ENCODE measurements at regions not wholly inside any gene's neighbourhood (a gene's known extent, or its start where the extent isn't known, plus 50 kb on each side); places are given as distances from the start of the nearest gene placed in this dataset.
A peak's percentile ranks its signal among the peaks of the same experiment; 100 is the strongest.
"Not testable (repeated sequence)": the region's sequence is repeated elsewhere in the genome, so short reads cannot be mapped to it uniquely, and the experiment has no call there.

DNA sequence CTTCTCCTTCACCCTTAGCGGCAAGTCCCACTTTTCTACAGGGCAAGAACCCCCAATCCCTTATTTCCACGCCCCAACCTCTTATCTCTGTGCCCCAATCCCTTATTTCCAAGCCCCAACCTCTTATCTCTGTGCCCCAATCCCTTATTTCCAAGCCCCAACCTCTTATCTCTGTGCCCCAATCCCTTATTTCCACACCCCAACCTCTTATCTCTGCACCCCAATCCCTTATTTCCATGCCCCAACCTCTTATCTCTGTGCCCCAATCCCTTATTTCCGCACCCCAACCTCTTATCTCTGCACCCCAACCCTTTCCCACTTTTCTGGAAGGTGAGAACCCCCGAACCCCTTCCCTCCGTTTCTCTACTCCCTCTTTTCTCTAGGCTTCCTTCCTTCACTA lies 116.1 kb upstream of the GJE1 start:
- DNase-seq, result not testable (repeated sequence)

DNA sequence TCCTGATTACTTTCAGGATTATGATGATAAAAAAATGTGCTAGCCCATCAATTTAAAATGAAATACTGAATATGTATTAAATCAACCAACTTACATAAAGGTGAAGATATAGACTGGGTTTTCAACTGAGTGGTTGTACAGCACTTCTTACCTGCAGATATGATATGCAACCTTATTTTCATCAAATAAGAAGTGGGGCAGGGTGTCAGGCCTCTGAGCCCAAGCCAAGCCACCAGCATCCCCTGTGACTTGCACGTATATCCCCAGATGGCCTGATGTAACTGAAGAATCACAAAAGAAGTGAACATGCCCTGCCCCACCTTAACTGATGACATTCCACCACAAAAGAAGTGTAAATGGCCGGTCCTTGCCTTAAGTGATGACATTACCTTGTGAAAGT lies 117.3 kb upstream of the GJE1 start:
- not testable (repeated sequence) for DNase-seq

DNA sequence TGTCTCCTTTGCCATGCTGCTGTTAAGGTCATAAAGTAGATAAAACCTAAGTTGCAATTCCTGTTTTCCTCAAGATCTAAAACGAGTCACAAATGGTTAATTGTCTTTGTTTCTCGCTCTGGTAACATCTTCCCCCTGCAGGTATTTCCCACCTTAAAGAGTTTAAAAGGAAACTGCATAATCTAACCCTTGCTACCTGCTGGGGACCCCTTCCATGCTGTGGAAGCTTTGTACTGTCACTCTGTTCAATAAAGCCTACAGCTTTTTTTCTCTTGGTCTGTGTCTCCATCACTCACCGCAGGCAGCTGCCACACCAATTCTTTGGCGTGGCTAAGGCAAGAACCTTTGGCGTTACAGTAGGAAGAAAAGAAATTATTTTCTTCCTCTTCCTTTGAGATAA lies 117.7 kb upstream of the GJE1 start:
- no peak for DNase-seq

DNA sequence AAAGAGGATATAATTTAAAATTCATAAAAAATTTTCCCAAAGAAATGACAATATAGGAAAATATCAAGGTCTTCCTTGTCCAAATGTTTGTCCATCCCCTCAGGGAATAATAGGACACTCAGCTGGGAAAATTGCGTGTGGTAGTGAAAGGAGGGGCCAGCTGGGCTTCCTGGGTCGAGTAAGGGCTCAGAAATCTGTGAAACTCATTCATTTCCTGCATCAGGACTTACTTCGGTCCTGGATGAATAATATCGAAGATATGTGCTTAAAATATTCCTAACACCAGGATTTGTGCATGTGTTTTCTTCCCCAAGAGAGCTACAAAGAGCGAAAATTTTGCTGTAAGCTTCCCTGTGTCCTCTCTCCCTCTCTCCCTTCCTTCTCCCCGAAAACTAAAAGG lies 118.2 kb upstream of the GJE1 start:
- DNase-seq, result no peak

DNA sequence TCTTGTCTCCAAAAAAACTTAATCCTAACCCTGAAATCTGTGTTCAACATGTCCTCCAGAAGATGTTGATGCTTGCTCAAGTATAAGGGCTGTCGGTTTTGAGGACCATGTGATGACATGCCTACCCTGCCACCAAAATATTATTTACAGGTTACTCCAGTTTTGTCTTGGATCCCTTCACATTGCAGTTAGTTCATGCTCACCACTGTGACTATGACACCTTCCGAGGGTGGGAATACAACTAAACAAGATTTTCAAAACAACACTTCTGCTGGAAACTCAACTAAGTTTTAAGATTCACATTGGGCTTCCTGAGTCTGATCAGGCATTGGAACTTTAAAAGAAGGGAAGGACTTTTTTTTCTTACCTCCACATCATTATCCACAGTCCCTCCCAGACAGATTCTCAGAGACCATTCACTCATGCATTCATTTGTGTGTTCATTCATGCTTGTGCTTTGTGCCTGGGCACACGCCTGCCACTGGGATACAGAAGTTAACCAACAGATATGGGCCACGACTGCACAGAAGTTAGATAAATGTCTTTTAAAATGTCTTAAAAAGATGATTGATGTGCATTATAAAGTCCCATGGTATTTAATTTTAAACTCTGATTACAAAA lies 118.7 kb upstream of the GJE1 start:
- no peak for DNase-seq

DNA sequence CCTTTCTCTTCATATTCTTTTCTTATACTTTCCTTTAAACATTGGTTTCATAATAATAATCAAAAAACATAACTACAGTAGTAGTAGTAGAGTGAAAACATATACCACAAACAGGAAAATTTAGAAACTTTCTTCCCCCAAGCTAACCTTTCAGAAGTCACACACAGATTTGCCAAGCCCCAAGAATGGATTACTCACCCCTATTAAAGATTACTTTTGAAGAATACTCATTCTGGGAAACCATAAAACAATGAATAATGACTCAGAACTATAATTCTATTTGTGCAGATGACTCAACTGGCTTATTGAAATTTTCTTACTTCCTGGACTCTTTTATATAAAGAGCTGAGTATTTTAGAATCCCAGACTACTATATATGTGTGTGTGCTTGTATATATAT lies 119.4 kb upstream of the GJE1 start:
- DNase-seq, result no peak

DNA sequence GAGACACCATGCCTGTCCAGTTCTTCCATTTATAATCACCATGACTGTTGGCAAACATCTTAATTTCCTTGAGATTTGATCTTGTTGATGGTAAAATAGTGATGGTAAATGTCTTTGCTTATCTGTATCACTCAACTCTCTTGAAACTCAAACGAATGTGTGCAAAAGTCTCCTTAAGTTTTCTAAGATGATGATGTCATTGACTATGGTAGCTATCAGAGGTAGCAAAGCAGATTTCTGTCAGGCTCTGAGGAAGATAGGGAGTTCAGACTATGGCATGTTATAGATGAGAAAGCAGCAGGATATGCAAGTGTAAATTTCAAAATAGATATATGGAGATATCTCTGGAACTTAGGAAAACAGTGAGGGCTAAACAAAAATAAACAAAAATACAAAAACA lies 121.0 kb upstream of the GJE1 start:
- DNase-seq, result no peak

DNA sequence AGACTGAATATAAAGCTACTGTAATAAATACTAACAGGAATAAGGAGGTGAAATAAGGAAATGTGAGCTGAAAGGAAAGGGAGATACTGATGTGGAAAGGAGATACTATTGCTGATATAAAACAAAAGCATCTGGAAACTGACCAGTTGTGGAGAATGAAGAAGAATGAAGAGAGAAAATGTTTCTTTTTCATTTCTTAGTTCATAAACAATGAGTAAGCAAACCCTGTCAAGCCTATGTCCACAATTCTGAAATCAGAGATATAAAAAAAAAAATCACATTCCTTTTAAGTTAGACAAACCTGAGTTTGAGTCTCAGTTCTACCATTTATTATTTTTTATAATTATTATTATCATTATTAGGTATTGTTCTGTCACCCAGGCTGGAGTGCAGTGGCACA lies 121.6 kb upstream of the GJE1 start:
- no peak for DNase-seq

DNA sequence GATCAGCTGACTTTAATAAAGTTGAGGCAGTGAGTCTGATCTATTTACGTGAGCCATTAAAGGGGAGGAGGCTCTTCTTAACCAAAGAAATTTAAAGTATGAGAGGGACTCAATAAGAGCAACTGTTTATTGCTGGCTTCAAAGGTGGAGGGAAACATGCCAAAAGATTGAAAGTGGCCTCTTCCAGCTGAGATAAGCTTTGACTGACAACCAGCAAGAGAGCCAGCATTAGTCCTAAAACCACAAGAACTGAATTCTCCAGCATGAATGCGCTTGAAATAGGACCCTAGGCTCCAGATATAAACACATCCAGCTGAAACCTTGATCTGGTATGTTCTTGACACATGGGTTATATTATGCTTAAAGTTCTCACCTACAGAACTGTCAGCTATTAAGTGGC lies 123.1 kb upstream of the GJE1 start:
- no peak for DNase-seq

DNA sequence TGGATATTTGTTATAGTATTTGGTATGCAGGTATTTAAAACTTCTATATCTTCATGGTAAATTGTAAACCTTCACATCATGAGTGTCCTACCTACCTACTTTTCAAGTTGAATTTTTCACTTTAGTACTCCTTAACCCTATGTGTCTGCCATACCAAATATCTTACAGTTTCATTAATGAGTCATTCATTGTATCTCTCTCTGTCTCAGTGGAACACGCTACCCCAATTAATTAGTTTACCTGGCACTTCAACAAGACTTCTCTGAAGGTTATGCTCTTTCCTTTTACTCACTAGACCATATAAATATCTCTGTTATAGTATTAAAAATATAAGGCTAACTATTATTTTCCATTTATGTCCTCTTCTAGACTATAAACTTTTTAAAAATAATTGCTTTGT lies 123.9 kb upstream of the GJE1 start:
- DNase-seq, result no peak

DNA sequence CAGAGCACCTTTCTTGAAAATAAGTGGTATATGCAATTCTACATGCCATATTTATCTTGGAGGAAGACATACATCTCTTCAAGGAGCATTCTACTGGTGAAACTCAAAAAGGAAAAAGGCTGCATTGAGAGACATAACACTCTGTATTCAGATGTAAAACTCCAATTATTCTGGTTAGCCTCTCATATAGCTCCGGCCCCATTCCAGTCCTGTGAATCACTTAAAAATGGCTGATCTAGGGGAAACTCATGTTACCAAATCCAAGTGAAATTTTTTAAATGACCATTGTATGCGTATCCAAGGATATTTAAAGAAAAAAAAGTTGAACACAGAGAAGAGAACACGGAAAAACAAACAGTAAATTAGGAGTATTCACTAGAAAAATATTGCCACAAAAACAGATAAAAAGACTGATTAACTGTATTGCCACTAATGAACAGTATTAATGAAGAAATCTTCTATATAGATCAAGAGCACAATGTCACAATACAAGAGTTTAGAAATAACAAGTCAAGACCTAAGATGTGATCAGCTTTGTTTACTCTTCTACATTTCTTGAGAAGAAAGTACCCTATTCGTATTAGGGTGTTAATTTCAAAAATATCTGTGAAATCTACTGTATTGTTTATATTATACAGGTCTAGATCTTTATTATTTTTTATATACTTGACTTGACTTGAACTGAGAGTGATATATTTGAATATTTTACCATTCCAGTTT lies 124.5 kb upstream of the GJE1 start:
- DNase-seq, result no peak

DNA sequence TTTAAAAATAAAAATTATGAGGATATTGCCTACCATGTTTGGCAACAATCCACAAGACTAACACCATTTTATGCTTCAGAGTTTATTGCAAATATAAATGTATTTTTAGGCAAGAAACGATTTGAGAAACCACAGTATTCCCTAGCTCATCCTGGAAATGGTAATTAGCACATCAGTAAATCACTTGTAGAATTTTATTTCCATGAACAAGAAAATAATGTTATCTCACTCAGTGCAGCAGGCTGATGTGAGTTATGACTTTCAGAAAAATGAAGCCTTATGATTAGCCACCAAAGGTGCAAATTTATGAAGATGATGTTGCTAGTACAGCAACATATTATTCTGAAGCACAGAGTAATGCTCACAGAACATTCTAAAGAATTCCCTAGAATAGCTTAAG lies 127.7 kb upstream of the GJE1 start:
- no peak for DNase-seq

DNA sequence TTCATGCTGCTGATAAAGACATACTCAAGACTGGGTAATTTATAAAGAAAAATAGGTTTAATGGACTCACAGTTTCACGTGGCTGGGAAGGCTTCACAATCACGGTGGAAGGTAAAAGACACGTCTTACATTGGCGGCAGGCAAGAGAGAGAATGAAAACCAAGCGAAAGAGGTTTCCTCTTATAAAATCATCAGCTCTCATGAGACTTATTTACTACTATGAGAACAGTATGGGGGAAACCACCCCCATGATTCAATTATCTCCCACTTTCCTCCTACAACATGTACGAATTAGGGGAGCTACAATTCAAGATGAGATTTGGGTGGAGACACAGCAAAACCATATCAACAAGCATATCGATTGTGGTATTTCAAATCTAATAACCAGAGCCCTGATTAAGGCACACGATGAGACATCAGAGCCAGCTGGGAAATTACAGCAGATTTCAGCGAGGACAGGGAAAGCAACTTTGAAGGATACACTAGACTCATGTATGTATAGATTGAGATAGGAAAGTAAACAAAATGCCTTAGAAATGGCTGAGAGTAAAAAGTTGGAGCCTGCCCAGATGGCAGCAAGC lies 129.8 kb upstream of the GJE1 start:
- no peak for DNase-seq

DNA sequence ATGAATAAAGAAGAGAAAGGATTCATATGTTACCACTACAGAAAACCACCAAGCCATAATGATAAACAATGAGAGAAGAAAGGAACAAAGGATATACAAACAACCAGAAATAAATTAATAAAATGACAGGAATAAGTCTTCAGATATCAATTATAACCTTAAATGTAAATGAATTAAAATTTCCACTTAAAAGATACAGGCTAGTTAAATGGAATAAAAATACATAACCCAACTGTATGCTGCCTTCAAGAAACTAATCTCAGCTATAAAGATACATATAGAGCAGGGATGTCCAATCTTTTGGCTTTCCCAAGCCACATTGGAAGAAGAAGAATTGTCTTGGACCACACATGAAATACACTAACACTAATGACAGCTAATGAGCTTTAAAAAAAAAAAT lies 135.9 kb upstream of the GJE1 start:
- no peak for DNase-seq

DNA sequence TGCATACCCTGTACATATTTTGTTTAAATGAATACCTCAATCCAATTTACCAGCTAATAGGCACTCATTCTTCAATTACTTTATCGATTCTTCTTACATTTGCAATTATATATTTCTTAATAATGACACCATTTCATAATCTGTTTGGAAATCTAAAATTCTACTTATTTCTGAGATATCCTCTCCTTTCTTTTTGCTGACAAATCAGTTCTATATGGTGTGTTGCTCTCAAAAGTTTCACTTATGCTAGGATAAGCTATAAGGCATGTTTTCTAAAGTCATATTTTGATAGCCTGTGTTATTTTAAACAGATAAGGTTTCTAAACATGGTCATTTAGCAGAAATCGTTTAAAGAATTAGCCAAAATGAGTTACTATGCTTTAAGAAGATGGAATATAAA lies 140.6 kb upstream of the GJE1 start:
- DNase-seq, result no peak

DNA sequence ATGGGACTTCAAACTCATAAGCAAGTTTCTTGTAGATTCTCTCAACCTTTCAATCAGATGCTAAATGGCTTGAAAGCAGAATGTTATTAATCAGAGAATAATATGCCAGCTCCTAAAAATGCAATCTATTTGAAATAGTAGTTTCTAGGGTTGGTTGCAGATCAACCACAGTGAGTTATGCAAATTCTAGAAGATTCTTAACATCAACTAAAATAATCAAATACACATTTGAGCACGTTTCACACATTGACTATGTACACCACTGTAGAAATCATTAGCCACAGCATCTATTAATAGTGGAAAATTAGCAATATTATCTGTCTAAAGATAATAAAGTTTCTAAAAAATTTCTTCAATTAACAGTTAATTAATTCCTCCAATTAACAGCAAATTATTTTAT lies 141.9 kb upstream of the GJE1 start:
- no peak for DNase-seq

DNA sequence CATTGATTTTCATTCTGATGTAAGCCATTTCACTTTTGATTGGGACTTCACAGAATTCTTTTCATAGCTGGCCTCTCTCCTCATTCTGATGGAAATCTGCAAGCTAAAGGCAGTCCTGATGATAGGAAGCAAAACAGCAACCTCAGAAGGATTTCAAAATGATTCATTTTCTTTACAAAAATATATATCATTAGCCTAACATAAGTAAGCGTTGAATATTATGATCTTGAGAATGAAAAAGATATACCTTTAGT lies 143.1 kb upstream of the GJE1 start:
- no peak for DNase-seq

DNA sequence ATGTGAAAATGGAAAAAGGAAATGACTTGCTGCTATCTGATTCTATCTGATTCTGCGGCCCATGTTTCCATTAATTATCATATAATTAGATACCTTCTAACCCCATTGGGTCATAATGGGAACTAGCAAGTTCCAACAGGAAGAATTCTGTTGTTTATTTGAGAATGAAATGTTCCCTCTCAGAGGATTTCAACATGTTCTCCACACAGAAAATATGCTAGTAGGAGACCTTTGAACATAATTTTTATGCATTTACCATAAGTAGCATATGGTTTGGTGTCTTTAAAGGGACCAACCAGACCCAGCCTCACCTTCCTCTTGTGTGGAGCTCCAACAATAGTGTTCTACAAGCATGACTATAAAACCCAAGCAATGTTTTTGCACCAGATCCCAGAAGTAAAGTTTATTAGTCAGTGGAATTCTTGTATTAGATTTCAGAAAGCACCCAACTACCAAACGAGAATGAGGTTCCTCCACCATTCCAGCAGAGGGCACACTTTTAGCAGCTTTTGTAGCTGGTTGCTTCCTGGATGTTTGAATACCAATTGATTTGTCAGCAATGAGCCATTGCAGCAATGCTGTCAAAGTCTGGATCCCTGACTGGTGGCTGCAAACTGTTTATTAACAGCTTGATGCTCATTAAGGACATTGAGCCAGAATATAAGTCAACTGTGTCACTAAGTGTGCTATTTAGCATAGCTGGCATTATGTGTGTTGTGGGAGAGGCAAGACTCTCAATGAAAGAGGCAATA lies 143.6 kb upstream of the GJE1 start:
- peak; percentile 1 for DNase-seq

DNA sequence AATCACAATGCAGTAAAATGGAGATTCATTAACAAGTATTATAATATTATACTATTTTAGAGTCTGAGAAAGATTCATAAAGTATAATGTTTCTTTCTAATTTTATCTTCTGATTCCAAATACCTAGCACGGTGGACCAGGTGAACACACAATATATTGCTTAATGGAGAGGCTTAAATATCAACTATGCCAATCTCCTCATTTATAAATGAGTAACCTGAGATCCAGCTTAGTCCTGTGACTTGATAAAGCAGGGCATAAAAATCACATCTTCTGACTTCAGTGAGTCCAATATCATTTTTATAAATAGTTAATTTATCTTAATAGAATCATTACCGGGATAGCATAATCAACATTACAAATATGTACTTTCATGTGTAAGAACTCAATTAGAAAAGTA lies 144.4 kb upstream of the GJE1 start:
- DNase-seq, result no peak

DNA sequence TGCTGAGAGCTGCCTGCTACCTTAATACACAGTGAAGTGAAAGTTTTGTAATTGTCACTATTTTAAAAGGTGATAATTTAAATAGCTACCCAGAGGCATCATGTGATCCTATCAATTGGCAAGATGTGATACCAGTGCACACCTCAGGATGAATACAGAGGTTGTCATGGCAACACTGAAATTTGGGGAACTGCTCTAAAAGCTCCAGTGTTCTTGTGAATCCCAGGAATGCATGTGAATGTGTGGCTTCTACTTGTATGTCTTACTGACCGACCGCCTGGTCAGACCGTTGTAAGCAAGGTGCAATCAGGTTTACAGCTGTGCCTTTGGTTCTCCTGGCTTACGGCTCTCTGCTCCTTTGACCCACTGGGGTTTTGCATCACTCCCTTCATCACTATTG lies 146.3 kb upstream of the GJE1 start:
- DNase-seq, result no peak

DNA sequence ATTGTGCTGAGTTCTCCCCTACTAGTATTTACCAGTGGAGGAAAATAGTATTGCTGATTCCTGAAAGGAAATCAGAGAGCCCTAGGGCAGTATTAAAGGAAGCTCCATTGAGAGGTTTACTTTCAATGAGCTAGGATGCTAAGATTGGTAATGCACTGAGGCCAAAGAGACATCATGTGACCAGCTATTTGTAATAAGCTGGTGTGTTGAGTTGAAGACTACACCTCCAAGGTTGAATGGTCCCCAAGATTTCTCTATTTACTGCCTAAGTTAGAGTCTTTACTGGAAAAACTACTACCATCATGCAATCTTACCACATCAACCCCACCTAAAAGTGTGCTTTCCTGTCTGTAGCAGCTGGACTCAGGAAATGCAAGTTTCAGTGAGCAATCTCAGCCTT lies 151.5 kb upstream of the GJE1 start:
- DNase-seq, result no peak

DNA sequence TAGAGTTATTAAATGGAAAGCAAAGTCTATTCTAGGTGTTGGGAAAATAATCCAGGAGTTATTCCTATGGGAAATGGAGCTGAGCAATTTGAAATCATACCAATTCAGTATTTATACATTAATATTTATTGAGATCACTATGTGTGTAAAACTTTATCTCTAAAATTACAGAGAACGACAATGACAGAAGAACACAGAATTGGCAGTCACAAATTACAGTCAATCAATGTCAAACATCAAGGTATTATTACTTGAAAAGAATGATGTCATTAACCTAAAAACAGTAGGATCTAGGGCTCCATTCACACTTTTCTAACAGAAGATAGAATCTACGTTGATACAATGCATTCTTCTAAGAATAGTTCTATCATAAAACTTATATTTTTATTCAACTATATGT lies 154.9 kb upstream of the GJE1 start:
- DNase-seq, result no peak

DNA sequence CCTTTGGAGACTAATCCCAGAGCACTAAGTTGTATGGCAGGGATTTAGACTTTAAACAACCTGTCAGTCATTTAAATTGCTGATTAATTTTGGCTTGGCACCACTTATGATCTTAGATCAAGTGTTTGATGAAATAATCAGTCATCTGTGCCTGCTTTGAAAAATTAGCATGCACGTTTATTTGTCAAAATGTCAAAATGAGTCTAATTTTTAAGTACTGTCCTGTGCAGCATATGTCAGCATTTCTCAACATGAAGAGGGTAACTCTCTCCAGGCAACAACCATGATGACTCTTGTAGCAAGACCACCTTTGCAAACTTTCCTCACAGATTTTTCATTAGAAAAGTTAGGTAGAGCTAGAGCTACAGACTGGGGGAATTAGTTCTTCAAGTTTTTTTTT lies 155.7 kb upstream of the GJE1 start:
- DNase-seq, result no peak

DNA sequence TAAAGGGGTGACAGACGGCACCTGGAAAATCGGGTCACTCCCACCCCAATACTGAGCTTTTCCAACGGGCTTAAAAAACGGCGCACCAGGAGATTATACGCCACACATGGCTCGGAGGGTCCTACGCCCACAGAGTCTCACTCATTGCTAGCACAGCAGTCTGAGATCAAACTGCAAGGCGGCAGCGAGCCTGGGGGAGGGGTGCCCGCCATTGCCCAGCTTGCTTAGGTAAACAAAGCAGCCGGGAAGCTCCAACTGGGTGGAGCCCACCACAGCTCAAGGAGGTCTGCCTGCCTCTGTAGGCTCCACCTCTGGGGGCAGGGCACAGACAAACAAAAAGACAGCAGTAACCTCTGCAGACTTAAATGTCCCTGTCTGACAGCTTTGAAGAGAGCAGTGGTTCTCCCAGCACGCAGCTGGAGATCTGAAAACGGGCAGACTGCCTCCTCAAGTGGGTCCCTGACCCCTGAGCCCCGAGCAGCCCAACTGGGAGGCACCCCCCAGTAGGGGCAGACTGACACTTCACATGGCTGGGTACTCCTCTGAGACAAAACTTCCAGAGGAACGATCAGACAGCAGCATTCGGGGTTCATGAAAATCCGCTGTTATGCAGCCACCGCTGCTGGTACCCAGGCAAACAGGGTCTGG lies 162.8 kb upstream of the GJE1 start:
- DNase-seq, result not testable (repeated sequence)

Measured in NCI-H2029 treated with DMSO at 0.1 percent for 48 hours (cell line).